Neuronal stem cell (in vitro differentiated cells): ENCODE measurements at regions not wholly inside any gene's neighbourhood (a gene's known extent, or its start where the extent isn't known, plus 50 kb on each side); places are given as distances from the start of the nearest gene placed in this dataset.

Experiments
- DNase-seq: peaks from one replicate; pipeline ENCODE4 v3.0.0-alpha.2; 2013; ENCODE audit warnings: low spot score
- H2AFZ ChIP-seq: one replicate; pipeline ENCODE4 v1.6.1; 2013; ENCODE audit warnings: mild to moderate bottlenecking, low read length, inconsistent platforms
- H2AK5ac ChIP-seq: 2 replicates; pipeline ENCODE4 v1.6.1; 2013; ENCODE audit warnings: low read depth, mild to moderate bottlenecking, inconsistent platforms, low read length, moderate library complexity, mixed read lengths
- H2BK120ac ChIP-seq: 2 replicates; pipeline ENCODE4 v1.6.1; 2013; ENCODE audit warnings: low read depth, mild to moderate bottlenecking, inconsistent platforms, low read length, moderate library complexity, mixed read lengths
- H2BK12ac ChIP-seq: one replicate; pipeline ENCODE4 v1.6.1; 2013; ENCODE audit warnings: low read length, inconsistent platforms
- H2BK15ac ChIP-seq: 2 replicates; pipeline ENCODE4 v1.6.1; 2013; ENCODE audit warnings: mild to moderate bottlenecking, low read length, inconsistent platforms, mixed read lengths
- H2BK5ac ChIP-seq: one replicate; pipeline ENCODE4 v1.6.1; 2013; ENCODE audit warnings: inconsistent platforms, mild to moderate bottlenecking, low read length, moderate library complexity
- H3K14ac ChIP-seq: one replicate; pipeline ENCODE4 v1.6.1; 2013; ENCODE audit warnings: low read length, inconsistent platforms
- H3K18ac ChIP-seq: 2 replicates; pipeline ENCODE4 v1.6.1; 2013; ENCODE audit warnings: low read length, inconsistent platforms
- H3K23ac ChIP-seq: 2 replicates; pipeline ENCODE4 v1.6.1; 2013; ENCODE audit warnings: low read depth, mild to moderate bottlenecking, mixed read lengths, low read length, inconsistent platforms; ENCODE audit not compliant: poor library complexity
- H3K27ac ChIP-seq: replicated peaks from 3 replicates; pipeline ENCODE4 v1.5.1; 2013; ENCODE audit warnings: low read length, inconsistent platforms
- H3K27me3 ChIP-seq, 3 experiments: 2 replicates each; pipeline ENCODE4 v1.6.1; 2013; ENCODE audit warnings: low read length in 3 of 3, mild to moderate bottlenecking in 2 of 3, inconsistent platforms in 1 of 3, low read depth in 1 of 3, mixed read lengths in 1 of 3, moderate library complexity in 1 of 3; ENCODE audit not compliant: control insufficient read depth in 3 of 3, insufficient read depth in 3 of 3
- H3K36me3 ChIP-seq, 2 donors: replicated peaks in 1 of 2; 2 replicates each; pipeline ENCODE4 v1.6.1; 2013; ENCODE audit warnings: low read length in 2 of 2; ENCODE audit not compliant: control insufficient read depth in 2 of 2, insufficient read depth in 2 of 2
- H3K4ac ChIP-seq: 2 replicates; pipeline ENCODE4 v1.6.1; 2013; ENCODE audit warnings: inconsistent platforms, mild to moderate bottlenecking, low read length, moderate library complexity
- H3K4me1 ChIP-seq, 2 donors: 1 replicate in 1 of 2; 2 replicates in 1 of 2; pipeline ENCODE4 v1.6.1; 2013; ENCODE audit warnings: low read length in 2 of 2, low read depth in 1 of 2; ENCODE audit not compliant: control insufficient read depth in 2 of 2, insufficient read depth in 1 of 2
- H3K4me2 ChIP-seq: one replicate; pipeline ENCODE4 v1.6.1; 2013; ENCODE audit warnings: mild to moderate bottlenecking, low read length, inconsistent platforms; ENCODE audit not compliant: insufficient read depth, poor library complexity, severe bottlenecking
- H3K4me3 ChIP-seq, 2 donors: 2 replicates each; pipeline ENCODE4 v1.5.1; 2013; ENCODE audit warnings: low read length in 2 of 2, mild to moderate bottlenecking in 2 of 2, inconsistent platforms in 1 of 2, moderate library complexity in 1 of 2
- H3K79me1 ChIP-seq: one replicate; pipeline ENCODE4 v1.6.1; 2013; ENCODE audit warnings: low read depth, mild to moderate bottlenecking, inconsistent platforms, low read length, moderate library complexity
- H3K9ac ChIP-seq: one replicate; pipeline ENCODE4 v1.6.1; 2013; ENCODE audit warnings: mild to moderate bottlenecking, low read depth, low read length, inconsistent platforms; ENCODE audit not compliant: poor library complexity
- H3K9me3 ChIP-seq, 2 donors: replicated peaks in 1 of 2; 2 replicates each; pipeline versions ENCODE3 to v1.6.1; 2013; ENCODE audit warnings: low read length in 2 of 2, mild to moderate bottlenecking in 2 of 2, inconsistent platforms in 1 of 2, low read depth in 1 of 2, mixed read lengths in 1 of 2, moderate library complexity in 1 of 2; ENCODE audit not compliant: control insufficient read depth in 2 of 2, insufficient read depth in 1 of 2
- H4K8ac ChIP-seq: one replicate; pipeline ENCODE4 v1.6.1; 2013; ENCODE audit warnings: low read depth, mild to moderate bottlenecking, inconsistent platforms, low read length, moderate library complexity
- H4K91ac ChIP-seq: one replicate; pipeline ENCODE4 v1.6.1; 2013; ENCODE audit warnings: low read length, low read depth, mild to moderate bottlenecking, inconsistent platforms; ENCODE audit not compliant: poor library complexity
- WGBS, 2 donors: extraction: QIAGEN DNeasy Blood & Tissue Kit; methylation state at CpG; one replicate each; pipeline ENCODE4 v1.1.7; 2013; ENCODE audit warnings: missing lambda C conversion rate in 2 of 2, mixed read lengths in 1 of 2; ENCODE audit not compliant: insufficient read length in 2 of 2, insufficient replicate concordance in 1 of 2; ENCODE audit errors: extremely low coverage in 2 of 2; 5-methylcytosine and 5-hydroxymethylcytosine counted together

- Histone ChIP-seq H3K36me3 (no peaks in the 10 kb centered on the region), H3K4ac (no peak overlapping the region), H3K9me3 (peaks cover 0 to 2% of the 10 kb centered on the region in 2 donors), H2AK5ac (no peak overlapping the region), H4K91ac (no peak overlapping the region), H3K27me3 (no peaks in the 10 kb centered on the region), H3K4me3 (no peak overlapping the region), H2BK15ac (no peak overlapping the region), H3K9ac (no peak overlapping the region), H2BK5ac (no peak overlapping the region), H3K27ac (no peak overlapping the region), H2BK120ac (no peak overlapping the region), H3K18ac (no peak overlapping the region), H3K4me1 (peaks cover 0 to 2% of the 10 kb centered on the region in 2 donors), H3K79me1 (no peaks in the 10 kb centered on the region), H3K14ac (no peak overlapping the region), H2BK12ac (no peak overlapping the region), H2AFZ (no peak overlapping the region), H3K23ac (no peak overlapping the region), H4K8ac (no peak overlapping the region), H3K4me2 (no peak overlapping the region)
- DNase-seq: no peak
- WGBS, 2 donors: no CpG with 5 or more reads among the region's 6 CpGs
Measured at GRCh38 chr13:21834521-21834920, 163.6 kb downstream of the FGF9 start.

GRCh38 chr13:21837288-21837687 is 166.4 kb downstream of the FGF9 start:
- H3K4me3 ChIP-seq: no peak overlapping the region
- H3K18ac ChIP-seq: no peak overlapping the region
- peaks cover 0 to 2% of the 10 kb centered on the region in 2 donors for H3K9me3 ChIP-seq
- H3K36me3 ChIP-seq: no peaks in the 10 kb centered on the region
- DNase-seq: no peak
- no peak overlapping the region for H2AFZ ChIP-seq
- no peak overlapping the region for H2BK15ac ChIP-seq
- H2BK120ac ChIP-seq: no peak overlapping the region
- no peak overlapping the region for H3K14ac ChIP-seq
- H3K9ac ChIP-seq: no peak overlapping the region
- no peak overlapping the region for H2BK12ac ChIP-seq
- H2AK5ac ChIP-seq: no peak overlapping the region
- no peak overlapping the region for H4K8ac ChIP-seq
- H3K27me3 ChIP-seq: no peaks in the 10 kb centered on the region
- no CpG with 5 or more reads among the region's 3 CpGs for WGBS, 2 donors
- no peaks in the 10 kb centered on the region for H3K79me1 ChIP-seq
- no peak overlapping the region for H2BK5ac ChIP-seq
- H3K27ac ChIP-seq: no peak overlapping the region
- H4K91ac ChIP-seq: no peak overlapping the region
- no peak overlapping the region for H3K4ac ChIP-seq
- H3K23ac ChIP-seq: no peak overlapping the region
- H3K4me2 ChIP-seq: no peak overlapping the region
- peaks cover 0 to 2% of the 10 kb centered on the region in 2 donors for H3K4me1 ChIP-seq

DNA sequence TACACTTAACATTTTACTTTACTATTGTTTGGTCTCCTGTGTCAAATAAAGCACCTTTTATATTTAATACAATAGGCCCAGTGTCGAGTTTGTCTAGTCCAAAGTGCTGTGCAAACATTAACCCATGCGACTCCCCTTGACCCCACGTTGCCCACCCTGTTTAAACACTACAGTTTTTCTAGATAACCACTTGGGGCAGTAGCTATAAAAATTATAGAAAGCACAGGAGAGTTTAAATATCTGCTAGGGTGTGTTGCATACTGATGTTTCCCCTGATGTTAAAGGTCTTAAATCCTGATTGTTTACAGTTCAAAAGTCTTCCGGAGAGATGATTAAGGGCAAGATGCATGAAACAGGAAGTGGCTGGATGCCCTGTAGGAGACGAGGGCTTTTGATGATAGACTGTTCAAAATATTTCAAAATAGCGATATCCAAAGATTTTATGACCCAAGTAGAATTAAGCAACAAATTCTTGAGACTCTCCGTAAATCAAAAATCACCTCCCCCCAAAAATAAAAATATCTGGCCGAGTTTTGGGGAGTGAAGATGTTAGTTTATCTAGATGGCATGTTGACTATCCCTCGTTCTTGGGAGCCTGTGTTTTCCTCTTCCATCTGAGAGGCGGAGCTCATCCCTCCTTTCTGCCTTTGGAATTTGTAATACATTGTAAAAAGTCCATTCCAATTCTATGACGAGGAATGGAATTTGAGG is 167.1 kb downstream of the FGF9 start:
- H3K27ac ChIP-seq: no peak overlapping the region

DNA sequence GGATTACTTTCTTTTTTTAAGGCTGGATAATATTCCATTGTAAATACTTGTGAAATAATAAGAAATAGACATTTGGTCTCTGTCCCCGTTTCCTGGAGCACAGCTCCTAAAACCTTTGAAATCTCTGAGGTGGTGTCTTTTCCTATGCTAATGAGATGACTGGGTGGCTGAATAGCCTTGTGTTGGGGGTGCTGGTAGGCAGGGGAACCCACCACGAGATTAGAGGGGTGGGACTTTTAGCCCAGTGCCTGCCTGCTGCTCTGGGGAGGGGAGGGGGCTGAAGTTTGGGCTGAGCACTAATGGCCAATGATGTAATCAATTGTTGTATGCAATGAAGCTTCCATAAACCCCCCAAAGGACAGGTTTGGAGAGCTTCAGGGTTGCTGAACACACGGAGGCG is 175.7 kb downstream of the FGF9 start:
- H3K27ac ChIP-seq: no peak overlapping the region
- no peak overlapping the region for H2AFZ ChIP-seq
- H3K14ac ChIP-seq: no peak overlapping the region
- no peak overlapping the region for H2AK5ac ChIP-seq
- H3K23ac ChIP-seq: no peak overlapping the region
- no peak overlapping the region for H3K4me3 ChIP-seq
- H3K4me2 ChIP-seq: no peak overlapping the region
- no peaks in the 10 kb centered on the region for H3K4me1 ChIP-seq
- no peak overlapping the region for H2BK120ac ChIP-seq
- no peak for DNase-seq
- no peak overlapping the region for H2BK5ac ChIP-seq
- H3K9me3 ChIP-seq: peaks cover 0 to 5% of the 10 kb centered on the region in 2 donors
- no peaks in the 10 kb centered on the region for H3K36me3 ChIP-seq
- H3K9ac ChIP-seq: no peak overlapping the region
- H3K4ac ChIP-seq: no peak overlapping the region
- no peaks in the 10 kb centered on the region for H3K27me3 ChIP-seq
- WGBS, 2 donors: no CpG with 5 or more reads among the region's 4 CpGs
- H2BK15ac ChIP-seq: no peak overlapping the region
- no peaks in the 10 kb centered on the region for H3K79me1 ChIP-seq
- no peak overlapping the region for H4K91ac ChIP-seq
- H4K8ac ChIP-seq: no peak overlapping the region
- no peak overlapping the region for H3K18ac ChIP-seq
- no peak overlapping the region for H2BK12ac ChIP-seq

More for the DNA sequence above, 167.1 kb downstream of the FGF9 start:
- H2AK5ac ChIP-seq: no peak overlapping the region
- no peak overlapping the region for H3K9ac ChIP-seq
- H4K91ac ChIP-seq: no peak overlapping the region
- H3K4me1 ChIP-seq: peaks cover 0 to 2% of the 10 kb centered on the region in 2 donors
- H2BK5ac ChIP-seq: no peak overlapping the region
- DNase-seq: no peak
- H3K4me3 ChIP-seq: no peak overlapping the region
- no peak overlapping the region for H2BK120ac ChIP-seq
- no peak overlapping the region for H2BK15ac ChIP-seq
- H3K14ac ChIP-seq: no peak overlapping the region
- H3K36me3 ChIP-seq: no peaks in the 10 kb centered on the region
- H3K18ac ChIP-seq: no peak overlapping the region
- no peak overlapping the region for H3K23ac ChIP-seq
- peaks cover 0 to 2% of the 10 kb centered on the region in 2 donors for H3K9me3 ChIP-seq
- H3K4ac ChIP-seq: no peak overlapping the region
- H4K8ac ChIP-seq: no peak overlapping the region
- WGBS, 2 donors: no CpG with 5 or more reads among the region's 11 CpGs
- no peak overlapping the region for H2AFZ ChIP-seq
- no peaks in the 10 kb centered on the region for H3K79me1 ChIP-seq
- no peak overlapping the region for H2BK12ac ChIP-seq
- H3K4me2 ChIP-seq: no peak overlapping the region
- H3K27me3 ChIP-seq: no peaks in the 10 kb centered on the region
